22Rv1 (cell line): ENCODE measurements at regions not wholly inside any gene's neighbourhood (a gene's known extent, or its start where the extent isn't known, plus 50 kb on each side); places are given as distances from the start of the nearest gene placed in this dataset.

ENCODE experiments used
- ZFX ChIP-seq: fragments of 450-650 bp; IDR thresholded peaks from 2 replicates; pipeline ENCODE4 v1.6.1; 2017; ENCODE audit warnings: antibody characterized with exemption, borderline replicate concordance
- TF ChIP-seq, protein P1 (sequence below): fragments of 450-650 bp; IDR thresholded peaks from 2 replicates; pipeline ENCODE4 v1.5.1; 2017; ENCODE audit warnings: mild to moderate bottlenecking

DNA sequence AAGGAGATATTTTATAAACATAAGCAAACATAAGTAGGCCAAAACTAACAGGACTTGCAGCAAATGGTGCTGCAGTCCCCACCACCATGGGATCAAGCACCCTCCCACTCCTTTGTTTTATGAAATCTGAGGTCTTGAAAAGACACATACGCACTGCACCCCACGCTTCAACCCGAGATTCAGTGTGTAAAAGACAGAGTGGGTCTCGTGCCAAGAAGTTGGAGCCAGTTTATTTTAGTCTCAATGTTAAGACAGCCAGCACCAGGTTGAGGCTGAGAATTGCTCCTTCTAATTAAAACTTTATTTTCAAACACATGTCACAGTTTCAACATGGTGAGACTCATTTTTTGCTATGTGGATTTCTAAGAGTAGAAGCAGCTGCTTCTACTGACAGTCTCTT, 139.1 kb upstream of the TIAM1 start:
- TF ChIP-seq, protein P1, sequence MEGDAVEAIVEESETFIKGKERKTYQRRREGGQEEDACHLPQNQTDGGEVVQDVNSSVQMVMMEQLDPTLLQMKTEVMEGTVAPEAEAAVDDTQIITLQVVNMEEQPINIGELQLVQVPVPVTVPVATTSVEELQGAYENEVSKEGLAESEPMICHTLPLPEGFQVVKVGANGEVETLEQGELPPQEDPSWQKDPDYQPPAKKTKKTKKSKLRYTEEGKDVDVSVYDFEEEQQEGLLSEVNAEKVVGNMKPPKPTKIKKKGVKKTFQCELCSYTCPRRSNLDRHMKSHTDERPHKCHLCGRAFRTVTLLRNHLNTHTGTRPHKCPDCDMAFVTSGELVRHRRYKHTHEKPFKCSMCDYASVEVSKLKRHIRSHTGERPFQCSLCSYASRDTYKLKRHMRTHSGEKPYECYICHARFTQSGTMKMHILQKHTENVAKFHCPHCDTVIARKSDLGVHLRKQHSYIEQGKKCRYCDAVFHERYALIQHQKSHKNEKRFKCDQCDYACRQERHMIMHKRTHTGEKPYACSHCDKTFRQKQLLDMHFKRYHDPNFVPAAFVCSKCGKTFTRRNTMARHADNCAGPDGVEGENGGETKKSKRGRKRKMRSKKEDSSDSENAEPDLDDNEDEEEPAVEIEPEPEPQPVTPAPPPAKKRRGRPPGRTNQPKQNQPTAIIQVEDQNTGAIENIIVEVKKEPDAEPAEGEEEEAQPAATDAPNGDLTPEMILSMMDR = no peak
- no peak for TF ChIP-seq ZFX
